Stomach (tissue), 8 donors: ENCODE measurements at regions not wholly inside any gene's neighbourhood (a gene's known extent, or its start where the extent isn't known, plus 50 kb on each side); places are given as distances from the start of the nearest gene placed in this dataset.

ENCODE experiments used
- DNase-seq, 2 donors: peaks; one replicate each; pipeline versions ENCODE4 v3.0.0 to v3.0.0-alpha.2; 2013 to 2019
- H3K27ac ChIP-seq, 5 donors: fragments of 200-600 bp in 4 of 5; sonication (generic) in 4 of 5; one replicate each; pipeline ENCODE4 v1.5.1; 2013 to 2019; ENCODE audit warnings: mild to moderate bottlenecking in 1 of 5, moderate library complexity in 1 of 5
- H3K27me3 ChIP-seq, 3 donors: fragments of 200-600 bp; sonication (generic); one replicate each; pipeline ENCODE4 v1.5.1; 2017 to 2019; ENCODE audit warnings: mixed run types in 1 of 3
- H3K36me3 ChIP-seq, 4 donors: fragments of 200-600 bp; sonication (generic); 1 replicate in 3 of 4; 2 replicates in 1 of 4; pipeline ENCODE4 v1.5.1; 2016 to 2019
- H3K4me1 ChIP-seq, 4 donors: fragments of 200-600 bp; sonication (generic); one replicate each; pipeline ENCODE4 v1.5.1; 2016 to 2019
- H3K4me3 ChIP-seq, 4 donors: fragments of 200-600 bp; sonication (generic) in 3 of 4; one replicate each; pipeline ENCODE4 v1.5.1; 2016 to 2019; ENCODE audit warnings: mild to moderate bottlenecking in 1 of 4
- H3K9me3 ChIP-seq, 4 donors: fragments of 200-600 bp; sonication (generic); one replicate each; pipeline ENCODE4 v1.5.1; 2016 to 2019
- EP300 ChIP-seq: sonication (generic); formaldehyde crosslinking; IDR thresholded peaks from one replicate; pipeline ENCODE4 v1.6.1; 2017; ENCODE audit warnings: antibody characterized with exemption
- POLR2A ChIP-seq, 4 donors: fragments of 450-650 bp; IDR thresholded peaks; one replicate each; pipeline ENCODE4 v1.6.1; 2016; ENCODE audit warnings: antibody characterized with exemption in 4 of 4, control low read depth in 2 of 4, mild to moderate bottlenecking in 1 of 4, moderate library complexity in 1 of 4
- POLR2AphosphoS5 ChIP-seq, 3 donors: sonication (generic); formaldehyde crosslinking; IDR thresholded peaks; one replicate each; pipeline ENCODE4 v1.6.1; 2016; ENCODE audit warnings: antibody characterized with exemption in 3 of 3
- WGBS, 5 donors: extraction: QIAGEN DNeasy Blood & Tissue Kit in 3 of 5; methylation state at CpG; one replicate each; pipeline versions ENCODE4 v1.1.5 to v1.1.7; 2013 to 2018; 5-methylcytosine and 5-hydroxymethylcytosine counted together
- intact Hi-C: fragments of 100-400 bp; cut with DNase I; formaldehyde crosslinking; loops from one replicate; pipeline ENCODE4 v1.15.1; 2023; ENCODE audit warnings: low total_unique reads
- TF ChIP-seq, protein P1 (sequence below), 7 experiments: fragments of 450-650 bp in 4 of 7; fragments of 200-600 bp in 3 of 7; sonication (generic) in 3 of 7; IDR thresholded peaks; one replicate each; pipeline ENCODE4 v1.5.1; 2016 to 2019; ENCODE audit warnings: antibody characterized with exemption in 7 of 7, control low read depth in 2 of 7, mild to moderate bottlenecking in 1 of 7
- donor health status: healthy with polysubstance abuse.
- donor health status: Bipolar disorder and iron deficiency.
- donor health status: healthy.

DNA sequence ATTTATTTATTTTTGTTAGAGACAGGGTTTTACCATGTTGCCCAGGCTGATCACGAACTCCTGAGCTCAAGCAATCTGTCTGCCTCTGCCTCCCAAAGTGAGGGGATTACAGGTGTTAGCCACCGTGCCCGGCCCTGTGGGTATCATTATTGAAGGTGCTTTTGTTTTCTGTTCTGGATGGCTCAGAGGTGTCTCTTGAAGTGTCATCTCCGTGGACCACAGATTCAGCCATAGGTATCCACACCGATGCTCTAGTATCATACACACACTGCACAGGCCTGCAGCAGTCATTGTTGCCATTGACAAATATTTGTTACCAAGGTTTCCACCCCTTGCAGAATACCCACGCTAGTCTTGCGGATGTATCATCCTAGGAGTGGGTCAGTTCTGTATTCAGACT is 446.2 kb downstream of the XYLT1 start:
- Histone ChIP-seq H3K27me3 (peaks cover 0 to 5% (median 0%) of the 10 kb centered on the region in 3 donors), H3K36me3 (no peaks in the 10 kb centered on the region), H3K9me3 (peaks cover 2 to 5% (median 3%) of the 10 kb centered on the region in 4 donors), H3K4me3 (no peak overlapping the region), H3K4me1 (no peaks in the 10 kb centered on the region), H3K27ac (no peak overlapping the region)
- TF ChIP-seq POLR2A (IDR thresholded peaks at IDR 0.05) = no peak
- intact Hi-C loops = no loop called here
- 77 to 89% (median 85%) methylated on average over 7 of the region's 7 CpGs for WGBS, 5 donors
- no peak for DNase-seq

DNA sequence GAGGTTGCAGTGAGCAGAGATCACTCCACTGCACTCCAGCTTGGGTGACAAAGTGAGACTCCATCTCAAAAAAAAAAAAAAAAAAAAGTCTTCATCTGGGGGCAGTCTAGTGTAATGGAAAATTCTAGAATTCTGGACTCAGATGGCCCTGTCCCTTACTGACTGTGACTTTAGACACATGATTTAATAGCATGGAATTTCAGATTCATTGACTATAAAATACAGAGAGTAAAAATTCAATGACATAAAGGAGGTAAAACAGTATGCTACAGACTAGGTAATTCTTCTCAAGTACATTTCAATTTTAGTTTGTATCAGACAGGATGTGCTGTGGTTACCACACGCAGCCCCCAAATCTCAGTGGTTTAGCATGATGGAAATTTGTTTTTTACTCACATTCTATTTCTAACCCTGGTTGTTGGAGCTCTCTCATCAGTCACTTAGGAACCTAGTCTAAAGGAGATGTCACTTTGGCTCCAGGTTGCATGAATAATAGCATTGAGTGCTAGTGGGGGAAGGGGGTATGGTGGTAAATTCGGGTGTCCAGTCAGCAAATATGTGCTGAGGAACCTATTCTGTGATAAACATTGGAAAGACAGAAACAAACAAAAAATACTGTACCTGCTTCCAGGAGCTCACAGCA is 444.0 kb downstream of the XYLT1 start:
- intact Hi-C loops = no loop called here
- no peak for TF ChIP-seq POLR2AphosphoS5 (IDR thresholded peaks at IDR 0.05)
- no peak for TF ChIP-seq EP300
- no peak for TF ChIP-seq POLR2A (IDR thresholded peaks at IDR 0.05)
- TF ChIP-seq, protein P1, sequence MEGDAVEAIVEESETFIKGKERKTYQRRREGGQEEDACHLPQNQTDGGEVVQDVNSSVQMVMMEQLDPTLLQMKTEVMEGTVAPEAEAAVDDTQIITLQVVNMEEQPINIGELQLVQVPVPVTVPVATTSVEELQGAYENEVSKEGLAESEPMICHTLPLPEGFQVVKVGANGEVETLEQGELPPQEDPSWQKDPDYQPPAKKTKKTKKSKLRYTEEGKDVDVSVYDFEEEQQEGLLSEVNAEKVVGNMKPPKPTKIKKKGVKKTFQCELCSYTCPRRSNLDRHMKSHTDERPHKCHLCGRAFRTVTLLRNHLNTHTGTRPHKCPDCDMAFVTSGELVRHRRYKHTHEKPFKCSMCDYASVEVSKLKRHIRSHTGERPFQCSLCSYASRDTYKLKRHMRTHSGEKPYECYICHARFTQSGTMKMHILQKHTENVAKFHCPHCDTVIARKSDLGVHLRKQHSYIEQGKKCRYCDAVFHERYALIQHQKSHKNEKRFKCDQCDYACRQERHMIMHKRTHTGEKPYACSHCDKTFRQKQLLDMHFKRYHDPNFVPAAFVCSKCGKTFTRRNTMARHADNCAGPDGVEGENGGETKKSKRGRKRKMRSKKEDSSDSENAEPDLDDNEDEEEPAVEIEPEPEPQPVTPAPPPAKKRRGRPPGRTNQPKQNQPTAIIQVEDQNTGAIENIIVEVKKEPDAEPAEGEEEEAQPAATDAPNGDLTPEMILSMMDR (IDR thresholded peaks at IDR 0.05) = no peak
- Histone ChIP-seq H3K4me3 (no peak overlapping the region), H3K27me3 (peaks cover 0 to 5% (median 0%) of the 10 kb centered on the region in 3 donors), H3K9me3 (peaks cover 3 to 13% (median 7%) of the 10 kb centered on the region in 4 donors), H3K4me1 (no peaks in the 10 kb centered on the region), H3K27ac (no peak overlapping the region), H3K36me3 (no peaks in the 10 kb centered on the region)
- 31 to 51% (median 46%) methylated on average over 2 of the region's 2 CpGs for WGBS, 5 donors
- peak in 1 of 2 donors; percentile 41 for DNase-seq

DNA sequence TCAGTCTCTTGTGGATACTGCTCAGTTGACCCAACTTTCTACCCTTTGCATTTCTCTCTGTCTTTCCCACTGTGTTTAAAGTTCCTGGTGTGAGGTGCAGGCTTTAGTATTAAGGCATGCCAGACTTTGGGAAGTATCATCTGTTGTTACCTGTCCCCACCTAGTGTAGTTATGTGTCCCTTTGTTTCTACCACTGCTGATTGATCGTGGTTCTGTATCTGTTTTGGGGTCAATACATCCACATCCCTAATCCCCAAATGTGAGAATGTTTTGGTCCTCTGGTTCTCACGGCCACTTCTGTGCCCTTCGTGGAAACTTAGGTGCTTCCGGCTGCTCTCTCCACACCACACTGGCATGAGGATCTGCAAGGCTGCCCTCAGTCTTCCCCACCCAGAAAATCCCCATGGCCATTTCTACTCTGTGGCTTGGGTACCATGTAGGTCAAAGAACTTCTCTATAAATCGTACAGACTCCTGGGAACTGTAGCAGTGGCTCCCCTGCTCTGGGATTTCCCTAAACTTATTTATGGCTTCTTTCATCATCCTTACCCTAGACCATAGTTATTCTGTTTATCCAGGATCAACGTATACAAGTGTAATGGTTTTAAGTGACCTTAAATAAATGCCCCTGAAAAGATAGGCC is 443.2 kb downstream of the XYLT1 start:
- intact Hi-C loops = no loop called here
- peaks cover 3 to 13% (median 7%) of the 10 kb centered on the region in 4 donors for H3K9me3 ChIP-seq
- no peak for DNase-seq
- WGBS, 5 donors = 78 to 83% (median 79%) methylated on average over 6 of the region's 6 CpGs
- no peaks in the 10 kb centered on the region for H3K4me1 ChIP-seq
- TF ChIP-seq, protein P1 (IDR thresholded peaks at IDR 0.05) = no peak
- TF ChIP-seq POLR2AphosphoS5 (IDR thresholded peaks at IDR 0.05) = no peak
- TF ChIP-seq POLR2A (IDR thresholded peaks at IDR 0.05) = no peak
- TF ChIP-seq EP300 = no peak
- no peak overlapping the region for H3K27ac ChIP-seq
- H3K36me3 ChIP-seq = no peaks in the 10 kb centered on the region
- H3K27me3 ChIP-seq = peaks cover 0 to 5% (median 0%) of the 10 kb centered on the region in 3 donors
- no peak overlapping the region for H3K4me3 ChIP-seq

DNA sequence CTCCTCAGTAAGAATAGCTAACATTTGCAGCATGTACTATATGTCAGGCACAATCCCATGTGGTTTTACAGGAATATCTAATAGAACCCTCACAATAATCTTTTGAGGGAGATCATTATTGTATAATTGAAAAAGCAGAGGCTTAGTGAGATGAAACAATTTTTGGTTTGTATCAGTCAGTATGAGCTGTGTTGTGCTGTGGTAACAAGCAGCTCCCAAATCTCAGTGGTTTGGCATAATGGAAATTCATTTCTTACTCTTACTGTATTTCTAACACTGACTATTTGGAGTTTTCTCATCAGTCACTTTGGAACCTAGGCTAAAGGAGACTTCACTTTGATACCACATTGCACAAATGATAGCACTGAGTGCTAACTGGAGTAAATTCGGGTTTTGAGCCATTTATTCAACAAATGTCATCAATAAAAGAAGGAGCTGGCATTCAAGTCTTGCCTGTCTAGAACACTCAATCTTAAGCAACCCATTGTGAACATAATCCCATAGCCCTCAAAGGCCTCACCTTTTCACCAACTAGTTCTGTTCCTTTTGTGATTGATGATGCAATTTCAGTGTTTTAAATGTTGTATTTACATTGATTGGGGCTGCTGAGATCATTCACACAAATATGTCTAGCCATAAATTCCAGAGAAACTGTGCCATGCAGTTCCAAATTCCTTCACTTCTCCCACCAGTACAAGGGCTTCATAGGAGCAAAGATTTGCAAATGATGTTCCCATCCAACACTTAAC is 441.0 kb downstream of the XYLT1 start:
- H3K36me3 ChIP-seq = no peaks in the 10 kb centered on the region
- no peaks in the 10 kb centered on the region for H3K4me1 ChIP-seq
- H3K27me3 ChIP-seq = peaks cover 0 to 2% (median 0%) of the 10 kb centered on the region in 3 donors
- DNase-seq = no peak
- TF ChIP-seq POLR2A (IDR thresholded peaks at IDR 0.05) (no peak), EP300 (no peak), POLR2AphosphoS5 (IDR thresholded peaks at IDR 0.05) (no peak)
- TF ChIP-seq, protein P1 (IDR thresholded peaks at IDR 0.05) = no peak
- no peak overlapping the region for H3K4me3 ChIP-seq
- H3K9me3 ChIP-seq = peaks cover 3 to 21% (median 14%) of the 10 kb centered on the region in 4 donors
- H3K27ac ChIP-seq = no peak overlapping the region
- intact Hi-C loops = no loop called here
- WGBS, 5 donors = 25 to 68% (median 55%) methylated on average over 1 of the region's 1 CpG
